SU-DHL-6 (cell line): ENCODE measurements at regions not wholly inside any gene's neighbourhood (a gene's known extent, or its start where the extent isn't known, plus 50 kb on each side); places are given as distances from the start of the nearest gene placed in this dataset.

ENCODE experiments used
- H2AFZ ChIP-seq: fragments of 200-600 bp; sonication (generic); 2 replicates; pipeline ENCODE4 v1.6.1; 2014; ENCODE audit warnings: low read depth, mild to moderate bottlenecking, moderate library complexity, mixed read lengths, antibody characterized with exemption, low read length; ENCODE audit not compliant: severe bottlenecking
- H3F3A ChIP-seq: fragments of 200-600 bp; shearing (Covaris generic); 2 replicates; pipeline ENCODE4 v1.6.0; 2016; ENCODE audit warnings: antibody characterized with exemption, mild to moderate bottlenecking; ENCODE audit not compliant: insufficient read depth
- H3K27ac ChIP-seq: fragments of 200-600 bp; sonication (generic); 2 replicates; pipeline ENCODE4 v1.5.1; 2016; ENCODE audit warnings: low read depth, mild to moderate bottlenecking, low read length, moderate library complexity, mixed read lengths
- H3K27me3 ChIP-seq: fragments of 200-600 bp; sonication (generic), shearing (Covaris generic); 2 replicates; pipeline ENCODE4 v1.6.0; 2014; ENCODE audit warnings: mild to moderate bottlenecking, low read length
- H3K36me3 ChIP-seq: fragments of 200-600 bp; sonication (generic); 2 replicates; pipeline ENCODE4 v1.6.1; 2014; ENCODE audit warnings: mild to moderate bottlenecking, low read length, mixed read lengths
- H3K4me2 ChIP-seq: fragments of 300-600, 200-600 bp; shearing (Covaris generic), sonication (generic); 2 replicates; pipeline ENCODE4 v1.6.0; 2014; ENCODE audit warnings: low read length, low read depth, mild to moderate bottlenecking; ENCODE audit not compliant: poor library complexity, severe bottlenecking
- H3K4me3 ChIP-seq: fragments of 200-600 bp; sonication (generic); 2 replicates; pipeline ENCODE4 v1.5.1; 2014; ENCODE audit warnings: antibody characterized with exemption, low read length, mild to moderate bottlenecking, mixed read lengths; ENCODE audit not compliant: insufficient read depth, poor library complexity, severe bottlenecking
- H3K79me2 ChIP-seq: fragments of 200-600 bp; sonication (generic); 2 replicates; pipeline ENCODE4 v1.6.1; 2014; ENCODE audit warnings: mild to moderate bottlenecking, low read length, moderate library complexity; ENCODE audit not compliant: insufficient read depth
- H3K9ac ChIP-seq: fragments of 200-600 bp; sonication (generic); 2 replicates; pipeline ENCODE4 v1.7.0; 2014; ENCODE audit warnings: mild to moderate bottlenecking, low read length
- H3K9me2 ChIP-seq: fragments of 200-600 bp; sonication (generic); replicated peaks from 2 replicates; pipeline ENCODE4 v1.6.1; 2014; ENCODE audit warnings: low read length; ENCODE audit not compliant: insufficient read depth
- H3K9me3 ChIP-seq: fragments of 200-600 bp; sonication (generic); 2 replicates; pipeline ENCODE4 v1.6.1; 2014; ENCODE audit warnings: low read length, mixed read lengths; ENCODE audit not compliant: insufficient read depth
- H4K20me1 ChIP-seq: fragments of 200-600 bp; sonication (generic); 2 replicates; pipeline ENCODE4 v1.6.1; 2014; ENCODE audit warnings: low read depth, mild to moderate bottlenecking, antibody characterized with exemption, low read length, moderate library complexity, mixed read lengths
- EZH2phosphoT487 ChIP-seq: fragments of 200-600 bp; sonication (generic), shearing (Covaris generic); conservative IDR thresholded peaks from 2 replicates; pipeline ENCODE4 v1.6.1; 2018; ENCODE audit warnings: mild to moderate bottlenecking, antibody characterized with exemption, low read length, moderate library complexity, mixed read lengths
- TF ChIP-seq, protein P1 (sequence below): fragments of 200-600 bp; sonication (generic); IDR thresholded peaks from one replicate; pipeline ENCODE4 v1.5.1; 2017; ENCODE audit warnings: antibody characterized with exemption, mild to moderate bottlenecking, low read length, moderate library complexity; ENCODE audit not compliant: insufficient read depth, poor library complexity, severe bottlenecking

DNA sequence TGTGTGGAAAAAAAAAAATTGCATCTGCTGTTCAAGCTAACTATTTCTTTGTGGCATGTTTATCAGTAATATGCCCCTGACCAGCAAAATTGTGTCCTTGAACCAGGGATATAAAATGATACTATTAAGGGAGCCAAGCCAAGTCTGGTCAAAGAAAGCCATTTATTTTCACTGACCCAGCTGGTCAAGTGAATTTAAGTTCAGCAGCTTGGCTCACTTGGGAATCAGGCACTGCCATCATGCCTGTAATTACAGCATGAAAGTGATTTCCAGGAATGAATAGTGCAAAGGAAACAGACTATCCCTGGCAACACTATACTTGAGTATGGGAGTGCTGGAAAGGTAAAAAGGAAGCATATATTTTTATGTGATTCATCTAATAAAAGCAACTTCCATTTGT lies 934.6 kb upstream of the CDH8 start:
- Histone ChIP-seq H3K9me3 (no peaks in the 10 kb centered on the region), H2AFZ (no peak overlapping the region), H3K27ac (no peak overlapping the region), H3K27me3 (no peaks in the 10 kb centered on the region), H4K20me1 (no peaks in the 10 kb centered on the region), H3K4me3 (no peak overlapping the region), H3K36me3 (no peaks in the 10 kb centered on the region), H3K4me2 (no peak overlapping the region), H3K9ac (no peak overlapping the region), H3F3A (no peaks in the 10 kb centered on the region), H3K79me2 (no peaks in the 10 kb centered on the region), H3K9me2 (no peaks in the 10 kb centered on the region)
- no peak for TF ChIP-seq EZH2phosphoT487
- TF ChIP-seq, protein P1, sequence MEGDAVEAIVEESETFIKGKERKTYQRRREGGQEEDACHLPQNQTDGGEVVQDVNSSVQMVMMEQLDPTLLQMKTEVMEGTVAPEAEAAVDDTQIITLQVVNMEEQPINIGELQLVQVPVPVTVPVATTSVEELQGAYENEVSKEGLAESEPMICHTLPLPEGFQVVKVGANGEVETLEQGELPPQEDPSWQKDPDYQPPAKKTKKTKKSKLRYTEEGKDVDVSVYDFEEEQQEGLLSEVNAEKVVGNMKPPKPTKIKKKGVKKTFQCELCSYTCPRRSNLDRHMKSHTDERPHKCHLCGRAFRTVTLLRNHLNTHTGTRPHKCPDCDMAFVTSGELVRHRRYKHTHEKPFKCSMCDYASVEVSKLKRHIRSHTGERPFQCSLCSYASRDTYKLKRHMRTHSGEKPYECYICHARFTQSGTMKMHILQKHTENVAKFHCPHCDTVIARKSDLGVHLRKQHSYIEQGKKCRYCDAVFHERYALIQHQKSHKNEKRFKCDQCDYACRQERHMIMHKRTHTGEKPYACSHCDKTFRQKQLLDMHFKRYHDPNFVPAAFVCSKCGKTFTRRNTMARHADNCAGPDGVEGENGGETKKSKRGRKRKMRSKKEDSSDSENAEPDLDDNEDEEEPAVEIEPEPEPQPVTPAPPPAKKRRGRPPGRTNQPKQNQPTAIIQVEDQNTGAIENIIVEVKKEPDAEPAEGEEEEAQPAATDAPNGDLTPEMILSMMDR, result no peak

DNA sequence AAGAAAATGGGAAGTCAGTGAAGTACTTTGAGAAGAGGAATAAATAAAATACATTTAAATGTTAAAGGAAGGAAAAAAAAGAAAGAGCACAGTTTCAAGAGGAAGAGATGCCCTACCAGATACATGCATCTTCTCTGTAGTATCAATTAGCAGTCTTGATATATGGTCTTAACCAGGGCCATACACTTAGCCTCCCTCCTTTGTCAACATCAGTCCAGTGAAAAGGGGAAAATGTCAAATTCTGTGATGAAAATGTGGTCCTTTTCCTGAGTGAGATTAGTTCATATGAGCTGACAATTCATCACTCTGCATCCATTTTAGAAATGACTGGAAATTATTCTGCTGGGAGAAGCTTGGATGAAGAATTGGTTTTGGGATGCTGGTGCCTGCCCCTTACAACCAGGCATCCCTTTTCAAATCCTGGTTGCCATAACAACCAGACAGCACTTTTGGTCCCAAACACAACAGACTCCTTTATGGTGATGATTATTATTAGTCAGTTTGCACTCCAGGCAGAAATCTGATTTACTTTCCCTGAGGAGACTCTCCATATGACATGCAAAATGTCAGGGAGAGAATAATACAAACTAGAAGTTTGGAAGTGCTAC lies 933.6 kb upstream of the CDH8 start:
- Histone ChIP-seq H3K36me3 (no peaks in the 10 kb centered on the region), H3K9me3 (no peaks in the 10 kb centered on the region), H3F3A (no peaks in the 10 kb centered on the region), H3K9ac (no peak overlapping the region), H3K79me2 (no peaks in the 10 kb centered on the region), H3K9me2 (no peaks in the 10 kb centered on the region), H4K20me1 (no peaks in the 10 kb centered on the region), H3K27me3 (no peaks in the 10 kb centered on the region), H3K4me3 (no peak overlapping the region), H3K27ac (no peak overlapping the region), H2AFZ (no peak overlapping the region), H3K4me2 (no peak overlapping the region)
- no peak for TF ChIP-seq EZH2phosphoT487
- TF ChIP-seq, protein P1, result no peak

DNA sequence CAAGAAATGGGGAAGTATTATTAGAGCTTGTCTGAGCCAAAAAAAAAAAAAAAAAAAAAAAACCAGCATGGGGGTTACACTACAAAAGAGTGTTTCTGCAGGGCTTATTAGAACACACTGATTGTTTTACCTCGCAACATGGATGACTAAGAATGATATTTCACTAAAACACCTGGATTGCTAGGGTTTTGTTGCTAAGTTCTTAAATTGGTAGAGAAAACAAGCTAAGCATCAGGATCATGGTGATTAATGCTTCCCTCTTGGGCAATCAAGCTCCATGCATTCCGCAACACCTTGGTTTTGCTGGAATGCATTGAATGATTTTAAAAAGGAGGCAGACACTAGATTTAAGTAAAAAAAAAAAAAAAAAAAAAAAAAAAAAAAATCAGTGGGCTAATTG lies 931.4 kb upstream of the CDH8 start:
- Histone ChIP-seq H3K79me2 (no peaks in the 10 kb centered on the region), H4K20me1 (no peaks in the 10 kb centered on the region), H3K27ac (no peak overlapping the region), H3F3A (no peaks in the 10 kb centered on the region), H3K4me2 (no peak overlapping the region), H3K9ac (no peak overlapping the region), H3K27me3 (no peaks in the 10 kb centered on the region), H2AFZ (no peak overlapping the region), H3K9me2 (no peaks in the 10 kb centered on the region), H3K36me3 (no peaks in the 10 kb centered on the region), H3K4me3 (no peak overlapping the region), H3K9me3 (no peaks in the 10 kb centered on the region)
- TF ChIP-seq, protein P1, result no peak
- no peak for TF ChIP-seq EZH2phosphoT487

DNA sequence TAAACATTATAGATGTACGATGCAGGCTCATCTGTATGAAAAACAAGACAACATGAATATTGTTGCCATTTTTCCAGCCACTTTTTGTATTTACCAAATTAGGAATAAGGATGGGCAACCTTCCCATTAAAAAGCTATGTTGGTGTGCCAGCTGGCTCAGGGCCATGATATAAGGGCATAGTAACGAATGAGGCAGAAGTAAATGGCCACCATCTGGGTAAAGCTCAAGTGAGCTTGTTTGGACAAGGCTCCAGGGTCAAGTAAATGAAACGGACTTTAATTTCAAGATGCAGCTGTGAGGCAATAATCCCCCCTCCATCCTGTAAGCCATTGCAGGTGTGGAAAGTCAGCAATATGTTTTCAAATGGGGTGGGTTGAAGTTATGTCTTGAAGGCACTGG lies 930.9 kb upstream of the CDH8 start:
- no peaks in the 10 kb centered on the region for H4K20me1 ChIP-seq
- H3K9me2 ChIP-seq, result no peaks in the 10 kb centered on the region
- H3K79me2 ChIP-seq, result no peaks in the 10 kb centered on the region
- H2AFZ ChIP-seq, result no peak overlapping the region
- no peak overlapping the region for H3K4me2 ChIP-seq
- TF ChIP-seq, protein P1, result no peak
- no peak for TF ChIP-seq EZH2phosphoT487
- H3K9ac ChIP-seq, result no peak overlapping the region
- no peak overlapping the region for H3K4me3 ChIP-seq
- no peak overlapping the region for H3K27ac ChIP-seq
- H3K36me3 ChIP-seq, result no peaks in the 10 kb centered on the region
- H3F3A ChIP-seq, result no peaks in the 10 kb centered on the region
- no peaks in the 10 kb centered on the region for H3K9me3 ChIP-seq
- no peaks in the 10 kb centered on the region for H3K27me3 ChIP-seq
